Spleen (tissue), 11 donors: ENCODE measurements at regions not wholly inside any gene's neighbourhood (a gene's known extent, or its start where the extent isn't known, plus 50 kb on each side); places are given as distances from the start of the nearest gene placed in this dataset.

Source experiments
- DNase-seq: peaks from one replicate; pipeline ENCODE4 v3.0.0-alpha.2; 2020
- H3K27ac ChIP-seq, 8 donors: fragments of 200-600 bp; sonication (generic) in 7 of 8; 1 replicate in 4 of 8; 2 replicates in 4 of 8; pipeline versions ENCODE4 v1.5.0 to v1.8.0; 2016 to 2021; ENCODE audit warnings: inconsistent platforms in 4 of 8, mild to moderate bottlenecking in 4 of 8, moderate library complexity in 1 of 8
- H3K27me3 ChIP-seq, 7 donors: fragments of 200-600 bp; sonication (generic) in 6 of 7; replicated peaks in 1 of 7; 1 replicate in 4 of 7; 2 replicates in 3 of 7; pipeline versions ENCODE4 v1.5.0 to v1.8.0; 2016 to 2021; ENCODE audit warnings: inconsistent platforms in 3 of 7, mild to moderate bottlenecking in 1 of 7
- H3K36me3 ChIP-seq, 6 donors: fragments of 200-600 bp; sonication (generic) in 5 of 6; 1 replicate in 4 of 6; 2 replicates in 2 of 6; pipeline versions ENCODE4 v1.5.0 to v1.8.0; 2016 to 2021; ENCODE audit warnings: inconsistent platforms in 2 of 6
- H3K4me1 ChIP-seq, 6 donors: fragments of 200-600 bp; sonication (generic) in 5 of 6; 1 replicate in 3 of 6; 2 replicates in 3 of 6; pipeline versions ENCODE4 v1.5.0 to v1.8.0; 2016 to 2021; ENCODE audit warnings: inconsistent platforms in 3 of 6
- H3K4me3 ChIP-seq, 8 donors: fragments of 200-600 bp; sonication (generic) in 7 of 8; 1 replicate in 4 of 8; 2 replicates in 4 of 8; pipeline versions ENCODE4 v1.5.0 to v1.8.0; 2016 to 2021; ENCODE audit warnings: inconsistent platforms in 4 of 8, mild to moderate bottlenecking in 4 of 8, moderate library complexity in 2 of 8
- H3K9me3 ChIP-seq, 8 donors: fragments of 200-600 bp; sonication (generic) in 7 of 8; 1 replicate in 4 of 8; 2 replicates in 4 of 8; pipeline versions ENCODE4 v1.5.0 to v1.8.0; 2016 to 2021; ENCODE audit warnings: inconsistent platforms in 4 of 8
- CTCF ChIP-seq, 11 experiments: fragments of 200-600 bp in 7 of 11; fragments of 450-650 bp in 4 of 11; sonication (generic) in 4 of 11; IDR thresholded peaks in 8 of 11; conservative IDR thresholded peaks in 3 of 11; 1 replicate in 7 of 11; 2 replicates in 4 of 11; pipeline versions ENCODE4 v1.4.0 to v1.8.0; 2016 to 2021; ENCODE audit warnings: antibody characterized with exemption in 11 of 11, inconsistent platforms in 4 of 11, mild to moderate bottlenecking in 1 of 11
- POLR2A ChIP-seq, 3 donors: fragments of 450-650 bp; IDR thresholded peaks; one replicate each; pipeline ENCODE4 v1.5.1; 2017; ENCODE audit warnings: antibody characterized with exemption in 3 of 3, mild to moderate bottlenecking in 1 of 3
- POLR2AphosphoS5 ChIP-seq, 3 donors: sonication (generic); formaldehyde crosslinking; IDR thresholded peaks; one replicate each; pipeline ENCODE4 v1.5.1; 2017; ENCODE audit warnings: antibody characterized with exemption in 3 of 3
- WGBS, 5 donors: extraction: QIAGEN DNeasy Blood & Tissue Kit in 3 of 5; methylation state at CpG; one replicate each; pipeline versions ENCODE4 v1.1.5 to v1.1.7; 2013 to 2018; 5-methylcytosine and 5-hydroxymethylcytosine counted together
- intact Hi-C: fragments of 100-400 bp; cut with DNase I; formaldehyde crosslinking; loops from one replicate; pipeline ENCODE4 v1.15.0; 2023; ENCODE audit warnings: low total_unique reads
- donor health status: healthy with polysubstance abuse.
- donor health status: DM: no; HTN: no; CAD: no; lungs with moderate emphysema.
- donor health status: DM: no; HTN: no; CAD: no.
- donor health status: Bipolar disorder and iron deficiency.
- donor health status: healthy.
- donor health status: DM: no; HTN: no; CAD: no.
- donor health status: DM: yes; HTN: yes; CAD: no.

GRCh38 chr13:90615767-90616166, 731.7 kb upstream of the MIR17HG start:
- no peaks in the 10 kb centered on the region for H3K4me1 ChIP-seq
- no peak for DNase-seq
- H3K4me3 ChIP-seq: no peak overlapping the region
- TF ChIP-seq POLR2AphosphoS5 (IDR thresholded peaks at IDR 0.05) (no peak), POLR2A (IDR thresholded peaks at IDR 0.05) (no peak), CTCF (IDR thresholded peaks at IDR 0.05 in 8 of 11, conservative IDR thresholded peaks at IDR 0.05 in 3 of 11) (no peak)
- 73 to 88% (median 76%) methylated on average over 5 of the region's 5 CpGs for WGBS, 5 donors
- no peak overlapping the region for H3K27ac ChIP-seq
- no peaks in the 10 kb centered on the region for H3K27me3 ChIP-seq
- H3K36me3 ChIP-seq: no peaks in the 10 kb centered on the region
- H3K9me3 ChIP-seq: peaks cover 0 to 43% (median 4%) of the 10 kb centered on the region in 8 donors
- intact Hi-C loops: no loop called here

- 84 to 95% (median 92%) methylated on average over 2 of the region's 2 CpGs for WGBS, 5 donors
- H3K27me3 ChIP-seq: no peaks in the 10 kb centered on the region
- H3K36me3 ChIP-seq: no peaks in the 10 kb centered on the region
- H3K4me3 ChIP-seq: no peak overlapping the region
- no peak for DNase-seq
- intact Hi-C loops: no loop called here
- no peaks in the 10 kb centered on the region for H3K4me1 ChIP-seq
- H3K27ac ChIP-seq: no peak overlapping the region
- no peak for TF ChIP-seq CTCF (IDR thresholded peaks at IDR 0.05 in 8 of 11, conservative IDR thresholded peaks at IDR 0.05 in 3 of 11)
- TF ChIP-seq POLR2A (IDR thresholded peaks at IDR 0.05): no peak
- no peak for TF ChIP-seq POLR2AphosphoS5 (IDR thresholded peaks at IDR 0.05)
- H3K9me3 ChIP-seq: peaks cover 0 to 38% (median 4%) of the 10 kb centered on the region in 8 donors
Observed at GRCh38 chr13:90618133-90618532, 729.4 kb upstream of the MIR17HG start.

- no peak for TF ChIP-seq POLR2AphosphoS5 (IDR thresholded peaks at IDR 0.05)
- no peak for TF ChIP-seq CTCF (IDR thresholded peaks at IDR 0.05 in 8 of 11, conservative IDR thresholded peaks at IDR 0.05 in 3 of 11)
- no peak for TF ChIP-seq POLR2A (IDR thresholded peaks at IDR 0.05)
- peaks cover 0 to 10% (median 0%) of the 10 kb centered on the region in 8 donors for H3K9me3 ChIP-seq
- WGBS, 5 donors: 71 to 84% (median 76%) methylated on average over 1 of the region's 1 CpG
- H3K36me3 ChIP-seq: no peaks in the 10 kb centered on the region
- DNase-seq: no peak
- H3K4me1 ChIP-seq: no peaks in the 10 kb centered on the region
- H3K27me3 ChIP-seq: no peaks in the 10 kb centered on the region
- intact Hi-C loops: no loop called here
- H3K27ac ChIP-seq: no peak overlapping the region
- H3K4me3 ChIP-seq: no peak overlapping the region
Observed at GRCh38 chr13:90622541-90622940, 724.9 kb upstream of the MIR17HG start.

GRCh38 chr13:90623318-90624011, 724.0 kb upstream of the MIR17HG start:
- Histone ChIP-seq H3K36me3 (no peaks in the 10 kb centered on the region), H3K9me3 (peaks cover 0 to 4% (median 0%) of the 10 kb centered on the region in 8 donors), H3K4me1 (no peaks in the 10 kb centered on the region), H3K4me3 (no peak overlapping the region), H3K27ac (no peak overlapping the region), H3K27me3 (no peaks in the 10 kb centered on the region)
- TF ChIP-seq POLR2AphosphoS5 (IDR thresholded peaks at IDR 0.05) (no peak), CTCF (IDR thresholded peaks at IDR 0.05 in 8 of 11, conservative IDR thresholded peaks at IDR 0.05 in 3 of 11) (no peak), POLR2A (IDR thresholded peaks at IDR 0.05) (no peak)
- no peak for DNase-seq
- intact Hi-C loops: no loop called here
- 79 to 89% (median 87%) methylated on average over 3 of the region's 3 CpGs for WGBS, 5 donors
